ENCODE measurements at regions not wholly inside any gene's neighbourhood (a gene's known extent, or its start where the extent isn't known, plus 50 kb on each side); places are given as distances from the start of the nearest gene placed in this dataset.

DNA sequence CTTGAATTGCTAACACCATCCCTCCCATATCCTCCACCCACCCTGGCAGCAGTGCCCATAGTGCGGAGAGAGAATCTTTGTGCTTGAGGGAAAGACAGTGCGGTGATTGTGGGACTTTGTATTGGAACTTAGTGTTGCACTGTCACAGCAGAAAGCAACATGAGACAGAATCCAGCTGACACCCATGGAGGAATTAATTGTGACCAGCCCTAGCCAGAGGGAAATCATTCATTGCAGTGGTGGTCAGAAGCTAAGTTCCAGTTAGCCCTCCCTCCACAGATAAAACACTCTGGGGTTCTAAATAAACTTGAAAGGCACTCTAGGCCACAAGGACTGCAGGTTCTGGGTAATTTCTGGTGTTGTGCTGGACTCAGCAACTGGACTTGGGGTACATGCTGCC lies 1002.6 kb downstream of the TMTC2 start:
- TF ChIP-seq EZH2 (IDR thresholded peaks at IDR 0.05) (no peak), POLR2AphosphoS5 (IDR thresholded peaks at IDR 0.05; ENCODE audit: borderline replicate concordance, low read depth, low read length) (no peak)
